Left forelimb (tissue), 1 donor: ENCODE measurements at regions not wholly inside any gene's neighbourhood (a gene's known extent, or its start where the extent isn't known, plus 50 kb on each side); places are given as distances from the start of the nearest gene placed in this dataset.
"Not testable (repeated sequence)": the region's sequence is repeated elsewhere in the genome, so short reads cannot be mapped to it uniquely, and the experiment has no call there.

Experiments used
- DNase-seq: peaks from one replicate; pipeline ENCODE4 v3.0.0-alpha.2; 2018; ENCODE audit warnings: low spot score

- no peak for DNase-seq
These were observed 84.1 kb upstream of the SIRPA start for GRCh38 chr20:1810926-1811620.

GRCh38 chr20:1810572-1810925 lies 84.7 kb upstream of the SIRPA start:
- no peak for DNase-seq

GRCh38 chr20:1809611-1810510 lies 85.3 kb upstream of the SIRPA start:
- DNase-seq, result no peak

GRCh38 chr20:1809131-1809572 lies 86.1 kb upstream of the SIRPA start:
- no peak for DNase-seq

- DNase-seq, result no peak
These were observed 87.1 kb upstream of the SIRPA start for GRCh38 chr20:1808101-1808500.

GRCh38 chr20:1807394-1807793 lies 87.8 kb upstream of the SIRPA start:
- DNase-seq, result no peak

- no peak for DNase-seq
These were observed 88.8 kb upstream of the SIRPA start for GRCh38 chr20:1806456-1806855.

- DNase-seq, result no peak
These were observed 89.4 kb upstream of the SIRPA start for GRCh38 chr20:1805816-1806215.

GRCh38 chr20:1805161-1805581 lies 90.0 kb upstream of the SIRPA start:
- no peak for DNase-seq

GRCh38 chr20:1804554-1804956 lies 90.7 kb upstream of the SIRPA start:
- no peak for DNase-seq

GRCh38 chr20:1803932-1804501 lies 91.2 kb upstream of the SIRPA start:
- no peak for DNase-seq

- peak; percentile 81 for DNase-seq
These were observed 91.9 kb upstream of the SIRPA start for GRCh38 chr20:1803061-1803931.

GRCh38 chr20:1802385-1803060 lies 92.7 kb upstream of the SIRPA start:
- DNase-seq, result peak; percentile 72

- no peak for DNase-seq
These were observed 93.3 kb upstream of the SIRPA start for GRCh38 chr20:1801929-1802306.

GRCh38 chr20:1801225-1801928 lies 93.8 kb upstream of the SIRPA start:
- DNase-seq, result no peak

GRCh38 chr20:1800777-1801176 lies 94.4 kb upstream of the SIRPA start:
- DNase-seq, result no peak

GRCh38 chr20:1800180-1800579 lies 95.0 kb upstream of the SIRPA start:
- DNase-seq, result no peak

- not testable (repeated sequence) for DNase-seq
These were observed 95.5 kb upstream of the SIRPA start for GRCh38 chr20:1799746-1800145.

GRCh38 chr20:1798982-1799381 lies 96.2 kb upstream of the SIRPA start:
- DNase-seq, result no peak

GRCh38 chr20:1793821-1794220 lies 101.4 kb upstream of the SIRPA start:
- DNase-seq, result no peak

- no peak for DNase-seq
These were observed 102.9 kb upstream of the SIRPA start for GRCh38 chr20:1792274-1792673.
